GM18909 (cell line): ENCODE measurements at regions not wholly inside any gene's neighbourhood (a gene's known extent, or its start where the extent isn't known, plus 50 kb on each side); places are given as distances from the start of the nearest gene placed in this dataset.
"Not testable (repeated sequence)": the region's sequence is repeated elsewhere in the genome, so short reads cannot be mapped to it uniquely, and the experiment has no call there.

Experiments used
- ATAC-seq: cut with Tn5 transposase; IDR thresholded peaks from one replicate; pipeline ENCODE4 v1.9.1; 2021; ENCODE audit warnings: mild to moderate bottlenecking; ENCODE audit not compliant: unreplicated experiment, poor library complexity

GRCh38 chr12:24688601-24689000 lies 260.3 kb downstream of the BCAT1 start:
- ATAC-seq = no peak

DNA sequence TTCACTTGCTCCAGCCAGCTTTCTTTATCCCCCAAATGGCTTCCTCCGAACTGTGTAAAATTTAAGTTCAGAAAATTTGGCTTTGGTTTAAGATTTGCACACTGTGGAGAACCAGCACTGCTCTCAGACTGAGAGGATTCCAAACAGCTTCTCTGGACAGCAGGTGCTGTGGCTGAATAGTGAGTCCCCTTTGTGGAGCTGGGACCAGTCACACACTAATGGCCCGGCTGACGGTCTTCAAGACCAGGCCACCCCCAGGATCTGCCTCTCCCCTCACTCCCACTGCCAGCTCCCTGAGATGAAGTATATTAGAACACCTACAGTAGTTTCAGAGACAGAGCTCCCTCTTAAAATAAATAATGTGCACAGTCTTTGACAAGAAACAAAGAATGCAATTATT lies 267.3 kb downstream of the BCAT1 start:
- ATAC-seq = no peak

DNA sequence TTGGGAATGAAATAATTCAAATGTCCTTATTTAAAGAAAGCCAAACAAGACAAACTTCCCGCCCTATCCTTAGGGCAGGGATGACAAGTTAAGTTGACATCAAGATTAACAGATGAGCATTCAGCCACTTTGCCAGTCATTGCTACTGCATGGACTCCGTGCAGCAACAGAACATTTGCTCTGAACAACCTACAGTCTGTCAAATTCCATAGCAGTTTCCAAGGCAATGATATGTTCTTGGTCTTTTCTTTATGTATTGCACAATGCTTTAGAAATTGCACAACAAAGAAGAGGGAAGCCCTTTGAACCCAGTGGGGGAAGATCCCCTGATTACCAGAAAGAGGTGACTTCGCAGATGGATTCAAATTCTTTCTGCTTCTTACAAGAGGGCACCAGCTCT lies 269.8 kb downstream of the BCAT1 start:
- no peak for ATAC-seq

GRCh38 chr12:24678436-24678835 lies 270.5 kb downstream of the BCAT1 start:
- ATAC-seq = no peak

DNA sequence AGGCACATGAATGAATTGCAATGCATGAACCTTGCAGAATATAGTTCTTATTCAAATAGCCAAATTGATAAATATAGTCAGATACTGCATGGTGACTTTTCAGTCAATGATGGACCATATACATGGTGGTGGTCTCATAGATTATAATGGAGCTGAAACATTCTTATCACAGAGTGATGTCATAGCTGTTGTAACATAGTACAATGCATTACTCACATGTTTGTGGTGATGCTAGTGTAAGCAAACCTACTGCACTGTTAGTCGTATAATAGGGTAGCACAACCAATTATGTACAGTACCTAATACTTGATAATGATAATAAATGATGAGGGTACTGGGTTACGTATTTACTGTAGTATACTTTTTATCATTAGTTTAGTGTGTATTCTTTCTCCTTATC lies 280.3 kb downstream of the BCAT1 start:
- ATAC-seq = no peak

DNA sequence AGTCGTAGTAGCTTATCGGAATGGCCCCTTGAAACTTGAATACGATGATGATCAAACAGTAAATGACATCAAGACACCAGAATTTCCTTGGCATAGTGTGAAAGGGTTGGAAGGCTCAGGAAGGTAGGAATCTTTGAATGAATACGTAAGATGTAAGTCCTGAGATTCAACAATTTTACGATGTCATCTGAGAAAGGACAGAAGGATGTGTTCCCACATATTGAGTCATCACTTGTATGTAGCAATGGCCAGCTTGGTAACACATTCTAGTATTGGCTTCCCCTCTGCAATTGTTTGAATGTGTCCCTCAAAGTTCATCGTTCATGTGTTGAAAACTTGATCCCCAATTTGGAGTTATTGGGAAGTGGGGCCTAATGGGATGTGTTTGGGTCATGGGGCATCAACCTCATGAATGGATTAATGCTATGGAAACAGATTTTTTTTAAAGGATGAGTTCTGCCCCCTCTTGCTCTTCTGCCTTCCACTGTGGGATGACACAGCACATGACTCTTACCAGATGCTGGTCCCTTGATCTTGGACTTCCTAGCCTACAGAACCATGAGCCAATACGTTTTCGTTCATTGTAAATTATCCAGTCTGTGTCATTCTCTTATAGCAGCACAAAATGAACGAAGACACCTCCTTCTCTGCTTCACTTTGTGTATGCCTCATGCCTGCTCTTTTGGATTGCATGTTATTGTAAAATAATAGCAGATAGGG lies 284.6 kb downstream of the BCAT1 start:
- ATAC-seq = no peak

DNA sequence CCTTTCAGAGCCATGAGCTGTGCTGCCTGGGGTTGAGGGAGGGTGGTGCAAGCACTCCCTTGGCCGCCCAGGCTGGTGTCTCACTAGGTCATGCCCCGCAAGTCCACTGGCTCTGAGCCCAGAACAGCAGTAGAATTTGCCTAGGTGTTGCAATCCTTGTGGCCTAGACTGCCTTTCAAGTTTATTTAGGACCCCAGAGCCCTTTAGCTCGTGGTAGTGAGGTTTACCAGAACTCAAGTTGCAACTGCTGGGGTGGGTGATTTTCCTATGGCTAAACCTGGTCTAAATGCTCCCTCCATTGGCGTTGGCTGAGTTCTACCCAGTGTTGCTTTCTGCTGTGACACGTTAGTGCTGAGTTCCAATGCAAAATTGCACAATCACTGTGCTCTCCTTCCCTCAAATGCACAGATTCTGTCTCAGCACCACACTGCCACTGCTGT lies 287.2 kb downstream of the BCAT1 start:
- ATAC-seq = no peak

- no peak for ATAC-seq
Measured at GRCh38 chr12:24659016-24659415, 289.9 kb downstream of the BCAT1 start.

- not testable (repeated sequence) for ATAC-seq
Measured at GRCh38 chr12:24654344-24654743, 294.6 kb downstream of the BCAT1 start.

DNA sequence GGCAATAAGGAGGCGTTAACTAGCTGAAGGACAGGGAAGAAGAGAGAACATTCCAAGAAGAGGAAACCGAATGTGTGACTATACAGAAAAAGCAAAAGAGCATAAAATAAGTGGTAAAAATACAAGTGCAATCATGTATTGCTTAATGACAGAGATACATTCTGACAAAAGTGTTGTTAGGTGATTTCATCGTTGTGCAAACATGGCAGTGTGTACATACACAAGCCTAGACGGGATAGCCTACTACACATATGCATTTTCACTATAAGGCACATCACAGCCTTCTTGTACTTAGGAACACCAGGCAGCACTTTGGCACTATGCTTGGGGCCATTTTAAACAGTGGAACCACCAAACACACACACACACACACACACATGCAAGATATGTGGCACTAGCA lies 299.3 kb downstream of the BCAT1 start:
- no peak for ATAC-seq

- no peak for ATAC-seq
Measured at GRCh38 chr12:24649209-24649608, 299.7 kb downstream of the BCAT1 start.

GRCh38 chr12:24645254-24645653 lies 303.6 kb downstream of the BCAT1 start:
- ATAC-seq = no peak

GRCh38 chr12:24643120-24644119 lies 305.5 kb downstream of the BCAT1 start:
- no peak for ATAC-seq

- no peak for ATAC-seq
Measured at GRCh38 chr12:24639641-24640040, 309.3 kb downstream of the BCAT1 start.

GRCh38 chr12:24632466-24632865 lies 316.4 kb downstream of the BCAT1 start:
- ATAC-seq = no peak

DNA sequence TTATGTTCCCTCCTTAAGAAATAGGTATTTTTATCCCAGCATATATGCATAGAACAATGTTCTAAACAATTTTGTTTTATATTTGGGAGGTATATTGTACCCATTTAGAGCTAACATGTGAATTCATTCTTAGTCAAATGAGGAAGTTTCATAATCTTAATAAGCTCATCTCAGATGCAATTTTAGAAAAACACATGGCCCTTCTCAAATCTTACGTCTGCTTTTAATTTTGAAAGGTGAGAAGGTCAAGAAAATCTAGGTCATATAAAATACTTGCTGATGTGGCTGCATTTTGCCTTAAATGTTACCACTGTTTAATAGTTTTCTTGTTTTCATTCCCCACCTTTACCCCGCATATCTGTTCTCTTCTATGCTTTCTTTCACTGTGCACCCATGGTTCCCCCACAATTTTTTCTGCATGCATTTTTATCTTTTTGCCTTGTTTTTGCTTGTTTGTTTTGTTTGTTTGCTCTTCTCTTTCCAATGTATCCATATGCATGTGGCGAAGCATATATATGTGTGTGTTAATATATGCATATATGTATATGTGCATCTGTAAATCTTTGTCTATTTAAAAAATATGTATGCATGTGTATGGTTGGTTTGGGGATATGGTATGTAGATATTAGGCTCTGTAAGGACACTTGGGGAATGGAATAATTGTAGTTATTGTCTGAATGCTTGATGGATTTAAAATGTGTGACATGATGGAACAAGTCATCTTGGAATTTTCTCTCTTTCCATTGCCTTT lies 317.1 kb downstream of the BCAT1 start:
- no peak for ATAC-seq

GRCh38 chr12:24630856-24631255 lies 318.0 kb downstream of the BCAT1 start:
- no peak for ATAC-seq

GRCh38 chr12:24630446-24630845 lies 318.5 kb downstream of the BCAT1 start:
- no peak for ATAC-seq

GRCh38 chr12:24625103-24625502 lies 323.8 kb downstream of the BCAT1 start:
- ATAC-seq = no peak

DNA sequence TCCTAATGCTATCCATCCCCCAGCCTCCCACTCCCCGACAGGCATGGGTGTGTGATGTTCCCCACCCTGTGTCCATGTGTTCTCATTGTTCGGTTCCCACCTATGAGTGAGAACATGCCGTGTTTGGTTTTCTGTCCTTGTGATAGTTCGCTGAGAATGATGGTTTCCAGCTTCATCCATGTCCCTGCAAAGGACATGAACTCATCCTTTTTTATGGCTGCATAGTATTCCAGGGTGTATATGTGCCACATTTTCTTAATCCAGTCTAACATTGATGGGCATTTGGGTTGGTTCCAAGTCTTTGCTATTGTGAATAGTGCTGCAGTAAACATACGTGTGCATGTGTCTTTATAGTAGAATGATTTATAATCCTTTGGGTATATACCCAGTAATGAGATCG lies 328.9 kb downstream of the BCAT1 start:
- ATAC-seq = not testable (repeated sequence)

DNA sequence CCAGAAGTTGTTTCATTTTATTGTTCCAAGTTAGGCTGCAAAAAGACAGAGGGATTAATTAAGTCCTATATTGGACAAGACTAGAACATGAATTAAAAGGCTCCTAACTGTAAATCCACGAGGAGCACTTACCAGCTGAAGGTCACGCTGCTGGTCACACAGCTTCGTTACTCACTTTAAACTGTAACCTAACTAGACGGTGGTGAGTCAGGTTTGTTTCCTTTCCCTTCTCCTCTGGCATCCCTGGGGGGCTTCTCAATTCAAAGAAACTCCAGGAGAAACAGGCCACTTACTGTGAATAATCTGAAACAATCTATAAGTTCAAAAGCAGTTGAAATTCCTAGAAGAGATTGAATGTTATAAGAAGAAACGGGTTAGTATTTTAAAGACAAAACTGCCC lies 331.4 kb downstream of the BCAT1 start:
- ATAC-seq = no peak
